Forelimb muscle (tissue), 1 donor: ENCODE measurements at regions not wholly inside any gene's neighbourhood (a gene's known extent, or its start where the extent isn't known, plus 50 kb on each side); places are given as distances from the start of the nearest gene placed in this dataset.
"Not testable (repeated sequence)": the region's sequence is repeated elsewhere in the genome, so short reads cannot be mapped to it uniquely, and the experiment has no call there.

ENCODE experiments used
- DNase-seq: peaks from one replicate; pipeline ENCODE4 v3.0.0-alpha.2; 2013; ENCODE audit warnings: low read depth

- DNase-seq: no peak
These were observed 184.3 kb downstream of the IGLL1 start for GRCh38 chr22:23395530-23396361.

DNA sequence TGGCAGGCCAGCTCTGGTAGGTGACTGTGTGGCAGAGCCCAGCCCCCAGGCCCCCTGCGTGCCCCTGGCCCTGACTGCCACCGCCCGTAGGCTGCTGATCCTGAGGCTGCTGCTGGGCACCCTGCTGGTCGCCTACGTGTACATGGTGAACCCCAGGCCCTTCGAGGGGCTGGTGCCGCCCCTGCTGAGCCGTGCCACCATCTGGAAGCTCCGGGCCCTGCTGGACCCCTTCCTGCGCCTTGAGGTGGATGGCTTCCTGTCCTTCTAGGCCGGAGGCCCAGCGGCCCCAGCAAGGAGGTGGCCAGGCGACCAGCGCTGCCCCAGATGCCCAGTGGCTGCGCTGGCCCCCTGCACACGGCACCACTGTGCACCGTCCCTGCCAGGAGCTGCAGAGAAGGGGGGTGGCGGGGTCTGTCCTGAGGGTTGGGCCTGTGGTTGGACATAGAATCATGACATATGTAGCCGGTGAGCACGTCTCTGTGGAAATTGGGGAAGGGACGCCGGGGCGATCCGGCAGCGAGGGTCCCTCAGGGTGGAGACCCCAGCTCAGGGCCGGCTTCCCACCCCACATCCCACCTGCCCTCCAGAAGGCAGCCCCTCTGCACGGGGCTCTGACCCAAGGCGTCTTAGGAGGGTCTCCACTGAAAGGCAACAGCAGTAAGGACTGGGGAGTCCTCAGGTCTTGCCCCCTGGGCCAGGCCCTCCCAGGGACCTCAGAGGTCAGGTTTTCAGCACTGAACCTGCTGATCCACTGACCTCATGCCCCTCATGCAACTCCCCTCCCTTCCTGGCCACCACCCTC lies 185.4 kb downstream of the IGLL1 start:
- no peak for DNase-seq

DNA sequence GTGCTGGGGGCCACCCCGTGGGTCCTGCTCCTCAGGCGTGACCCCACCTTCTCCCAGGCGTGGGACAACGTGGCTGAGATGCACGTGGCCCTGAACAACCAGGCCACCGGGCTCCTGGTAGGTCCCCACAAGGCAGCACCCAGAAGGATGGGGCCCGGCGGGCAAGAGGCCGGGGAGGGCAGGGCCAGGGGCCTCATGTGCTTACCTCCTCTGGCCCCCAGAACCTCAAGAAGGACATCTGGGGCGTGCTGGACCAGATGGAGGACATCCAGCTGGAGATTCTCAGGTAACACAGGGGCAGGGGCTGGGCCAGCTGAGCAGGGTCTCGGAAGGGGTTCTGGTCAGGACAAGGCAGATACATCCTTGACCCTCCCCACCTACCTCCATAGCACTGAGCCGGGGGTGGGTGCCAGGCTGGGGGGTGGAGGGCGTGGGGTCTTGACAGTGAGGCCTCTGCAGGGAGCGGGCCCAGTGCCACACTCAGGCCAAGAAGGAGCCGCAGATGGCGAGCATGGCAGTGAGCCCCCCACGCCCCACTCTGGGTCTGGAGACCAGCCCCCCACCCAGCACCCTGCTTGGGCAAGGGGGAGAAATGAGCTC lies 186.3 kb downstream of the IGLL1 start:
- no peak for DNase-seq

DNA sequence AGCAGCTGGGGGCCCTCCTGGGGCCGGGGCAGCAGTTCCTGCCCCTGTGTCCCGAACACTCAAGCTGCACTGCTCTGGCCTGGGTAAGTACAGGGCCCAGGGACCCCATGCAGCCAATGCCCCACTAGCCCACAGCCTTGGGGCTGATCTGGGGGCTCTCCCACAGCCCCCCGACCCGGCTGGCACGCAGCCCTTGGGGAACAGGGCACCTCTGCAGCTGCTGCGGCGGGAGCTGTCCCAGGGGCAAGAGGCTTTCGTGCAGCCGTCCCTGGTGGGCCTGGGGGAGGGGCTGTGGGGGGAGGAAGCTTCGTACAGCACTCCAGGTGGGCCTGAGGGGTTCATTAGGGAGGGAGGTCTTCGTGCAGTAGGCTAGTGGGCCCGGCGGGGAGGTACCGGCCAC lies 186.9 kb downstream of the IGLL1 start:
- DNase-seq: not testable (repeated sequence)

DNA sequence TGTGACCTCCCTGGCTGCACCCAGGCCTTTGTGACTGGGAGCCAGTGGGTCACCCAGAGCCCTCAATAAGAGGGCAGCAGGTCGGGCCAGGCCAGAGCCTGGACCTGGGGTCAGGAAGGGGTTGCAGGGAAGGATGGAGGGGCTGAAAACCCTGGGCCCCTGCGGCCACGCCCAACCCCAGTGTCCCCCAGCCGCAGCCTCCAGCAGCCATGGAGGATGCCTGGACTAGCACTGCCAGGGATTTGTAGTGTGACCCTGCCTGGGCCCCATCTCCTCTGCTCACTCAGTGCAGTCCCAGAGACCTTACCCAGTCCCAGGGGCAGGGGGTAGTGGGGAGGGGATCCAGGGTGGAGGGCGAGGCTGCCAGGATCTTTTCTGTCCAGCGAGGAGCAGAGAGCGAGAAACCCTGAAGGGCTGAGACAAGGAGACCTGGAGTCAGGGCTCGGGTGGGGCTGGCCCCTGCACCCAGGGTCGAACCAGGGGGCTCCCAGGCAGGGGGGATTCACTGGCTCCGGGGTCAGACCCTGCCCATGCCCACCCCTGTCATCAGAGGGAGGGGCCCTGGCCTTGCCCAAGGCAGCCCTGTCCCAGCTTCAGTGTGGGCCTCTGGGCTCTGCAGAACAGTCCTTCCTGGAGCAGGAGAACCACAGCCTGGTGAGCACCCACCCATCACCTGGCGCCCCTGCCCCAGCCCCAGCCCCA lies 187.5 kb downstream of the IGLL1 start:
- DNase-seq: no peak

DNA sequence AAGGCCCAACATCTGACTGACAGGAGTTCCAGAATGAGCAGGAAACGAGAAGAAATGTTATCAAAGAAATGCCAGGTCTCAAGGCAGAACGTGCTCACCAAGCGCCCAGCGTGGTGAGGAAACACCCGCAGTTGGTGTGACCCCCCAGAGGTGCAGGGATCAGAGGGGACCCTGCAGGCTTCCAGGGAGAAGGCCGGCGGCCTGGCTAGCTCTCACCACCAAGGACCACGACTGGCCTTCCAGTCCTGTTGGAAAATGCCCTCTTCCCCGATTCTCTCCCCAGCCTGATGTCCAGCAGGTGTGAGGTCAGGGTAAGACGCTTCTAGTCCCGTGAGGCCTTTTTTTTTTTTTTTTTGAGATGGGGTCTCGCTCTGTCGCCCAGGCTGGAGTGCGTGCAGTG lies 189.1 kb downstream of the IGLL1 start:
- no peak for DNase-seq

DNA sequence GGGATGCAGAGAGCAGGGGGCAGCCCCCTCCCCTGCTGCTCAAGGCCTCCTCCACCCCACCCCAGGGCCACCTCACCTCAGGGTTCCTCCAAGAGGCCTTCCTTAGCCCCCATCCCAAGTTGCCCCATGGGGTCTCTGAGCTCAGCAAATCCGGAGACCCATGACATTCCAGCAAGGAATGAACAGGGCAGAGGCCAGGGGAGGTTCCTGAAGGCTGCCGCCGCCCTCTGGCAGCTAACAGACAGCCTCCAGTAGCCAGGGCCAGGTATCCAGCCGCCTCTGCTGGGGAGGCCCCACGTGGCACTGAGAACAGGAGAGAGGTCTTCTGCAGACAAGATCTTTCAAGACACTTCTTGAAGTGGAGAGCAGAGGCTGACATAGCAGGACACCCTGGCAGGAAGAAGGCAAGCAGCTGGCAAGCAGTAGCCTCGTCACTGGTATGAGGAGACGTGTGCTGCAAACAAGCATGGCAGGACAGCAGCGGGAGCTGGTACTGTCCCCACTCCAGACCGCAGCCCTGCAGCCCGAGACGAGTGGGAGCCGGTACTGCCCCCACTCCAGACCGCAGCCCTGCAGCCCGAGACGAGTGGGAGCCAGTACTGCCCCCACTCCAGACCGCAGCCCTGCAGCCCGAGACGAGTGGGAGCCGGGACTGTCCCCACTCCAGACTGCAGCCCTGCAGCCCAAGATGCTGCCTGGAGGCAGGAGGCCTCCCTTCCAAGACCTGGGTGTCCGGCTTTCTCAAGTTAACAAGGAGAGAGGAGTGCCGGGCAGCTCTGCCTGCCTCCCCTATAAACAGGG lies 190.6 kb downstream of the IGLL1 start:
- no peak for DNase-seq

GRCh38 chr22:23388517-23388890 lies 191.6 kb downstream of the IGLL1 start:
- DNase-seq: no peak

- no peak for DNase-seq
These were observed 192.1 kb downstream of the IGLL1 start for GRCh38 chr22:23387827-23388516.

DNA sequence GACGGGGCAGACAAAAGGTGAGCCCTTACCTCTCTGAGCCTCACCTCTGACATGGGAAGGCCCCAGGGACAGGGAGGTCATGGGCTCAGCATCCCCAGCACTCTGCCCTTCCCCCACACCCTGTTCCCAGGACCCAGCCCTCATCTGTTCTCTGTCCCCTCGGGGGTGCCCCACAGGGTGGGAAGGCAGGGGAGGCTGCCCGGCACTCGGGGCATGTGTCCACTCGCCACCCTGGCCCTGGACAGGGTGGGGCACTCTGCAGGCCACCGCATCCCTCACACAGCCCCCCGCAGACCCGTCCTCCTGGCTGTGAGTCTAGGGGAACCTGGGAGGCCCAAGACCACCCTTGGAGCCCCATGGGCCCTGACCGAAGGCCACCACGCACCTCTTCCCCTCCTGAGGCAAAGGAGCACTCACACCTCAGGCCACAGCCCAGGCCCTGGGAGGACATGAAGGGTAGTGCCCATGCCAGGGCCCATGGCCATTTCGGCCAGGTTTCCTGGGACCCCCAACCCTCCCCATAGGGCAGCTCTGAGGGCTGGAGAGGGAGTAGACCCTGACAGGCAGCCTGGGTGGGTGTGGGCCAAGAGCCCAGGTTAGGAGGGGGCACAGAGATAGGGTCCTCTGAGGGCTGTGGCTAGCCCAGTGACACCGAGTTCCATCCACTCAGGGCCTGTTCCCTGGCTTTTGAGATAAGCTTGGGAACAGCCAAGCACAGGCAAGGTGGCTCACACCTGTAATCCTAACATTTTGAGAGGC lies 193.1 kb downstream of the IGLL1 start:
- no peak for DNase-seq

- DNase-seq: peak; percentile 29
These were observed 194.1 kb downstream of the IGLL1 start for GRCh38 chr22:23385678-23386631.

GRCh38 chr22:23384923-23385677 lies 195.0 kb downstream of the IGLL1 start:
- DNase-seq: no peak

DNA sequence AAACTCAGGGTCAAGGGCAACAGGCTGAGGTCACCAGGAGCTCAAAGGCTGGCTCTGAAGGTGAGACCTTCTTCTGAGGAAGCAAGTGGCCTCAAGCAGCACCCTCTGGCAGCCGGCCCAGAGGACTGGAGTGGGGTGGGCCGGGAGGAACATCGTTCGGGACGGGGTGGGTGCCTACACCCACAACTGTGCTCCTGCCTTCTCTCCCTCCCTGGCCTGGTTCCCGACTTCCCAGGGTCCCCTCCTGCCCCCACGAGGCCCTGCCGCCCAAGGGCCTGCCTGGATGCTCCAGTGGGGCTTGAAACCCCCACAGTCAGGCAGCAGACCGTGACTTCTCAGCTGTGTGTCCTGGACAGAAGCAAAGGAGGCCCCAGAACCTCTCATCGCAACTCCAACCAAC lies 195.7 kb downstream of the IGLL1 start:
- no peak for DNase-seq

GRCh38 chr22:23383491-23384361 lies 196.4 kb downstream of the IGLL1 start:
- no peak for DNase-seq

- DNase-seq: no peak
These were observed 197.5 kb downstream of the IGLL1 start for GRCh38 chr22:23382428-23383218.
